ENCODE measurements at regions not wholly inside any gene's neighbourhood (a gene's known extent, or its start where the extent isn't known, plus 50 kb on each side); places are given as distances from the start of the nearest gene placed in this dataset.

- TF ChIP-seq, protein P1, sequence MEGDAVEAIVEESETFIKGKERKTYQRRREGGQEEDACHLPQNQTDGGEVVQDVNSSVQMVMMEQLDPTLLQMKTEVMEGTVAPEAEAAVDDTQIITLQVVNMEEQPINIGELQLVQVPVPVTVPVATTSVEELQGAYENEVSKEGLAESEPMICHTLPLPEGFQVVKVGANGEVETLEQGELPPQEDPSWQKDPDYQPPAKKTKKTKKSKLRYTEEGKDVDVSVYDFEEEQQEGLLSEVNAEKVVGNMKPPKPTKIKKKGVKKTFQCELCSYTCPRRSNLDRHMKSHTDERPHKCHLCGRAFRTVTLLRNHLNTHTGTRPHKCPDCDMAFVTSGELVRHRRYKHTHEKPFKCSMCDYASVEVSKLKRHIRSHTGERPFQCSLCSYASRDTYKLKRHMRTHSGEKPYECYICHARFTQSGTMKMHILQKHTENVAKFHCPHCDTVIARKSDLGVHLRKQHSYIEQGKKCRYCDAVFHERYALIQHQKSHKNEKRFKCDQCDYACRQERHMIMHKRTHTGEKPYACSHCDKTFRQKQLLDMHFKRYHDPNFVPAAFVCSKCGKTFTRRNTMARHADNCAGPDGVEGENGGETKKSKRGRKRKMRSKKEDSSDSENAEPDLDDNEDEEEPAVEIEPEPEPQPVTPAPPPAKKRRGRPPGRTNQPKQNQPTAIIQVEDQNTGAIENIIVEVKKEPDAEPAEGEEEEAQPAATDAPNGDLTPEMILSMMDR (IDR thresholded peaks at IDR 0.05), result no peak
- TF ChIP-seq POLR2AphosphoS5 (IDR thresholded peaks at IDR 0.05), result no peak
Observed at GRCh38 chr14:100004392-100004791, 60.8 kb upstream of the EVL start.
